ENCODE measurements at regions not wholly inside any gene's neighbourhood (a gene's known extent, or its start where the extent isn't known, plus 50 kb on each side); places are given as distances from the start of the nearest gene placed in this dataset.
"Not testable (repeated sequence)": the region's sequence is repeated elsewhere in the genome, so short reads cannot be mapped to it uniquely, and the experiment has no call there.

GRCh38 chr18:76018210-76018609 lies 476.8 kb downstream of the ZNF516 start:
- H3K4me3 ChIP-seq (replicated peaks; ENCODE audit: insufficient read depth, low read length), result no peak overlapping the region
- H3K27me3 ChIP-seq (ENCODE audit: insufficient read depth, poor library complexity, severe bottlenecking), result no peaks in the 10 kb centered on the region
- no peak for DNase-seq (ENCODE audit: low read depth in 1 of 2, low spot score in 1 of 2)
- TF ChIP-seq REST (IDR thresholded peaks at IDR 0.05; ENCODE audit: insufficient replicate concordance, low read depth) (no peak), SPI1 (IDR thresholded peaks at IDR 0.05; ENCODE audit: borderline replicate concordance, low read depth) (no peak), POLR2AphosphoS5 (IDR thresholded peaks at IDR 0.05; ENCODE audit: low read depth) (no peak)
- H3K27ac ChIP-seq (replicated peaks), result no peak overlapping the region

- Histone ChIP-seq H3K27ac (replicated peaks) (no peak overlapping the region), H3K4me3 (replicated peaks; ENCODE audit: insufficient read depth, low read length) (no peak overlapping the region), H3K27me3 (ENCODE audit: insufficient read depth, poor library complexity, severe bottlenecking) (peaks cover 2% of the 10 kb centered on the region)
- no peak for DNase-seq (ENCODE audit: low read depth in 1 of 2, low spot score in 1 of 2)
- TF ChIP-seq GABPA (IDR thresholded peaks at IDR 0.05; ENCODE audit: low read depth) (no peak), POLR2AphosphoS5 (IDR thresholded peaks at IDR 0.05; ENCODE audit: low read depth) (no peak), CTCF (IDR thresholded peaks at IDR 0.05; ENCODE audit: insufficient read depth, low read length) (no peak), SPI1 (IDR thresholded peaks at IDR 0.05; ENCODE audit: borderline replicate concordance, low read depth) (no peak), REST (IDR thresholded peaks at IDR 0.05; ENCODE audit: insufficient replicate concordance, low read depth) (no peak)
Observed at GRCh38 chr18:76013057-76013456, 482.0 kb downstream of the ZNF516 start.

GRCh38 chr18:76005632-76006208 lies 489.3 kb downstream of the ZNF516 start:
- Histone ChIP-seq H3K27me3 (ENCODE audit: insufficient read depth, poor library complexity, severe bottlenecking) (no peaks in the 10 kb centered on the region), H3K4me3 (replicated peaks; ENCODE audit: insufficient read depth, low read length) (no peak overlapping the region), H3K27ac (replicated peaks) (no peak overlapping the region)
- peak in 1 of 2 experiments; percentile 26 for DNase-seq (ENCODE audit: low read depth in 1 of 2, low spot score in 1 of 2)
- TF ChIP-seq SPI1 (IDR thresholded peaks at IDR 0.05; ENCODE audit: borderline replicate concordance, low read depth), result no peak
- no peak for TF ChIP-seq REST (IDR thresholded peaks at IDR 0.05; ENCODE audit: insufficient replicate concordance, low read depth)
- TF ChIP-seq CTCF (IDR thresholded peaks at IDR 0.05; ENCODE audit: insufficient read depth, low read length), result no peak
- no peak for TF ChIP-seq POLR2AphosphoS5 (IDR thresholded peaks at IDR 0.05; ENCODE audit: low read depth)
- TF ChIP-seq GABPA (IDR thresholded peaks at IDR 0.05; ENCODE audit: low read depth), result no peak

- not testable (repeated sequence) for H3K4me3 ChIP-seq (replicated peaks; ENCODE audit: insufficient read depth, low read length); DNase-seq (ENCODE audit: low read depth in 1 of 2, low spot score in 1 of 2); H3K27ac ChIP-seq (replicated peaks); H3K27me3 ChIP-seq (ENCODE audit: insufficient read depth, poor library complexity, severe bottlenecking)
Observed at GRCh38 chr18:75987913-75988312, 507.1 kb downstream of the ZNF516 start.

Data from HL-60 (cell line).